DMS 273 treated with DMSO at 0.1 percent for 48 hours (cell line): ENCODE measurements at regions not wholly inside any gene's neighbourhood (a gene's known extent, or its start where the extent isn't known, plus 50 kb on each side); places are given as distances from the start of the nearest gene placed in this dataset.
"Not testable (repeated sequence)": the region's sequence is repeated elsewhere in the genome, so short reads cannot be mapped to it uniquely, and the experiment has no call there.

Source experiments
- DNase-seq: peaks from one replicate; lab custom pipeline; 2025; lab: John Stamatoyannopoulos, UW

DNA sequence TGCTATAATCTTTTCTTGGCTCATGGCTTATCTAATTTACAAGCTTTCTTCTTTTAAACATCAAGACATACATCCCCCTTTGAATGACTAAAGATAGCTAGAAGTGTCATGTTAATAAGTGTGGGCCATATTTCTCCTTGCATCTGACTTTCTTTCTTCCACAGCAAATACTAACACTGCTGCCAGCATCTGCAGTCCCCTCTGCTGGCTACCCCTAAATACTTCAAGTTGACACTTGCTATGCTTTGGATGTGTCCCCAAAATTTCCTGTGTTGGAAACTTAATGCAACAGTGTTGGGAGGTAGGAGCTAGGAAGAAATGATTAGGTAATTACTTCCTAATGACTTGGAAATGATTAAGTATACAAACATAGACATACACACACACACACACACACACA, 459.0 kb upstream of the ST8SIA4 start:
- DNase-seq, result no peak

DNA sequence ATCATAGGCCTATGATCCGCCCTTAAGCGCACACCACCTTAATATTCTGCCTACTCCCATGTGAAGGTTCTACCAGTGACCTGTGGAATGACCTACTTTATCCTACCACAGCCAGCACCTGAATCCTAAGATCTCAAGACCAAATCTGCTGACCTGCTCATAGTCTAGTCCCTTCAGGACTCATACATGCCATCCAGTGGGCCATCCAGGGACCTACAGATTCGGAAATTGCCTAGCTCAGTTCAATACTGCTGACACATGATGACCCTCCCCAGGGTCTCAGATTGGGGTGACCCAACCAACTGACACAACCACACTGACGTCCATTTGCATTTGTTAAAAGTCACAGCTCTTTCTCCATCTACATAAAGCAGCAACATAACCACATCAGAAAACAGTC, 443.8 kb upstream of the ST8SIA4 start:
- DNase-seq, result no peak

DNA sequence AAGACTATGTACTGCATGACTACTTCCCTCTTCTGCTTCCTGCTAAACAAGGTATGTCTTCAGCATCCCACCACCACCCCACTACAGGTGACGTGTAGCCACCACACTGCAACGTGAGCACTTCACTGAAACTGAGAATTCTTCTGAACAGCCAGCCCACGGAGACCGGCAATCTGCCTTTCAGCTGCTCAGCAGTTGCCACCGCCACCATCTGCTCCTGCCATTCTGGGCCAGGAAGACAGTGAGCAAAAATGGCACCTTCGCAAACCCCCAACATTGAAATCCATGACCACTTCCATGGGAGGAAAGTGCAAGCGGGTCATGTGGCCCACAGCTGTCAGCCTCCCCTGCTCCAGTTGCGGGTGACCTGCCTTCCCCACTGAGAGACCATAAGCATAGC, 443.4 kb upstream of the ST8SIA4 start:
- DNase-seq, result no peak

DNA sequence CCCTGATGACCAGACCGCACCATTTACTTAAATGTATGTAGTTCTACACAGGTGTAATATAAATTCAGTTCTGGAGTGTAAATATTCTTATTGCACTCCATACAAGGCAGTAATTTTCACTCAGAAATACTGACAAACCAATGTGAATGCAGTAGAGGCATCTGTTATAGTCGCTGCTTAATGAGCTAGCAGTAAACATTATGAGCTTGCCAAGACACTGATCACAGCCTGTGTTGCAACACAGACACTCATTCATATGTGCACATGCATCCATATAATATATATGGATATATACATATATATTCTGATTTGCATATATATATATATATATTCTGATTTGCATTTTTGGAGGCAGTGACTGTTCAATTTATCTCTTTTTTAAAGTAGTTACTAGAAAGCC, 435.1 kb upstream of the ST8SIA4 start:
- DNase-seq, result no peak

DNA sequence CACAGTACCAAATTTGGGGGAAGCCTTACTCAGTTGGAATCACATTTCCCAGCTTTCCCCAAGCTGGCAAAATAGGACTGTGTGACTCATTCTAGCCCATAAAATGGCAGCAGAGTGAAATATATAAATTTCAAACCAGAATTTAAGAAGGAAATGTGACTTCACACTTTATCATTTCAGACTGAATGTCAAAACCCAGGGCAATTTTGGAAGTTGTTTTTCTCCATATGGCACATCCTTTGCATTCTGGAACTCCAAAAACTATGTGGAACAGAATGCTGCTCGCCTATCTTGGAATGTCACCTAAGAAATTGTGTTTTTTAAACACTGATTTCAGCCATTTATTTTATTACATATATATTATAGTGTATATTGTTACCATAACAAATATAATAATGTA, 424.7 kb upstream of the ST8SIA4 start:
- DNase-seq, result no peak

DNA sequence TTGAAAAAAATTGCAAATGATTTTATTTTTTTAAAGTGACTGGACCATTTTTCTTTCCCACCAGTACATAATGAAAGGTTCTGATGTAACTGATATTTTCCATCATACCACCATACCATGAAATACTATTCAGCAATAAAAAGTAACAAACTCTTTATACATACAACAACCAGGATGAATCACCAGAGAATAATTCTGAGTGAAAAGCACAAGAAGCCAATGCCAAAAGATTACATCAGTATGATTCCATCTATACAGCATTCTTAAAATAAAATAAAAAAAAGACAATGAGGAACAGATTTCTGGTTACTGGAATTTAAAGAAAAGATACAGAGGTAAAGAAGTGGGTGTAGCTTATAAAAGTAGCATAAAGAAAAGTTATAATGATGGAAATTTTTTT, 423.7 kb upstream of the ST8SIA4 start:
- no peak for DNase-seq

DNA sequence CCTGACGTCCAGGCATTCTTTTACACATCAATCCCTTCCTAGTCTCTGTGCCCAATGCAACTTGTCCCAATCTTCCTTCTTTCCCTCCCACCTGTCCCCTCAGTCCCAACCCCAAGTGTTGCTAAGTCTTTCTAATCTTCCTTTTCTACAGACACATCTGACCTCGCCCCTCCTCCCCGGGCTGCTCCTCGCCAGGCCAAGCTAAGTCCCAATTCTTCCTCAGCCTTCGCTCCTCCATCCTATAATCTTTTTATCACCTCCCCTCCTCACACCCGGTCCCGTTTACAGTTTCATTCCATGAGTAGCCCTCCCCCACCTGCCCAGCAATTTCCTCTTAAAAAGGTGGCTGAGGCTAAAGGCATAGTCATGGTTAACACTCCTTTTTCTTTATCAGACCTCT, 413.3 kb upstream of the ST8SIA4 start:
- DNase-seq, result not testable (repeated sequence)

DNA sequence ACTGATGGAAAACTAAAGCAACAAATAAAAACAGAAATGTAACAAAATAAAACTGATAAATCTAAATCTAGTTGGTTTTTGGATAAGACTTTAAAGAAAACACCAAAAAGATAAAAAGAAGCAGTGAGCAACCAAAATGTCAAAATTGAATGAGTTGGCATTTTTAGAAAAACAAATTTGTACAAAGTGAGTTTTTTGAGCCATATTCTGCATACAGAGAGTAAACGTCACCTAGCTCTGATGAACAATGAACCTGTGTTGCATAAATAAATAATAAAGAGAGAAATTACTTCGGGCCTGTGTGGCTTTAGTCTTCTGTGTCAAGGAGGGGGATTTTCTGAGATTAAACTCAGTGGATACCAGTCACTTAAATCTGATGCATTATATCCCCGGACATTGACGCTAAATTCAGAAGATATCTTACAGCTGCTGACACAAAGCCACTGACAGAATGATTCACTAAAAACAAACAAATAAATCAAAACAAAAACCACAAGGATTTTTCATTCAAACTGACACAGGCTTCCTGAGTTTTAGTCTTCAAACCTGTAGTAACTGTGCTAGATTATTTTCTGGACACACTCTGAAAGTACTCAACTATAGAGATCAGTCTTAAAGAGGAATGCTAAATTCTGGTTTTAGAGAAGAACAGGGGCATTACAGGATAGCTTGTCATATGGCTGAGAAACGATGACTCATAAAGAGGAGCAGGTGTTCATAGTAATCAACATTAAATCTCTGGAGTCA, 403.5 kb upstream of the ST8SIA4 start:
- DNase-seq, result peak; percentile 27

DNA sequence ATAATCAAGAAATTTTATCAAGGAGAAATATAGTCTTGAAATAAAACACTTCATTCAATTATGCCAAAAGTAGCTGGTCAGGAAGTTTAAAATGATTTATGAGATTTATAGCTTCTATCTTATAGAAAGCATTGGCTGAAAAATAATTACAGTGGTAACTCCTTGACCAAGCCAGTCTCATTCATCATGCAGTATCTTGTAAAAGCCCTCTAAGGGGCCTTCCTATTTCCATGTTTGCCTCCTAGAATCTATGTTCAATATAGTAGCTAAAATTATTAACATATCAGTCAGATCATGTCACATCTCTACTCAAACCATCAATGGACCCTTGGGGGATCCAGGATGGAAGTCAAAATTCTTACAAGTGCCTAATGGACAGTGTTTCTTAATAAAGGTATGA, 393.4 kb upstream of the ST8SIA4 start:
- no peak for DNase-seq

DNA sequence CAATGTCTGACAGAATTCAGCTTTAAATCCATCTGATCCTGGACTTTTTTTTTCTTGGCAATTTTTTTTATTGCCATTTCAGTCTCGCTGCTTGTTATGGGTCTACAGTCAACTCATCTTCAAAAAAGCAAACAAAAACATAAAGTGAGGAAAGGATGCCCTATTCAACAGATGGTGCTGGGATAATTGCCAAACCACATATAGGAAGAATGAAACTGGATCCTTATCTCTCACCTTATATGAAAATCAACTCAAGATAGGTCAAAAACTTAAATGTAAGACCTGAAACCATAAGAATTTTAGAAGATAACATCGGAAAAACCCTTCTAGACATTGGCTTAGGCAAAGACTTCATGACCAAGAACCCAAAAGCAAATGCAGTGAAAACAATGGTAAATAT, 389.1 kb upstream of the ST8SIA4 start:
- no peak for DNase-seq

DNA sequence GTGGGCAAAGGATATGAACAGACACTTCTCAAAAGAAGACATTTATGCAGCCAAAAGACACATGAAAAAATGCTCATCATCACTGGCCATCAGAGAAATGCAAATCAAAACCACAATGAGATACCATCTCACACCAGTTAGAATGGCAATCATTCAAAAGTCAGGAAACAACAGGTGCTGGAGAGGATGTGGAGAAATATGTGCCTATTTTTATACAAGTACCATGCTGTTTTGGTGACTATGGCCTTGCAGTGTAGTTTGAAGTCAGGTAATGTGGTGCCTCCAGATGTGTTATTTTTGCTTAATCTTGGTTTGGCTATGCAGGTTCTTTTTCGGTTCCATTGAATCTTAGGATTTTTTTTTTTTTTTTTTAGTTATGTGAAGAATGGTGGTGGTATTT, 387.7 kb upstream of the ST8SIA4 start:
- not testable (repeated sequence) for DNase-seq

DNA sequence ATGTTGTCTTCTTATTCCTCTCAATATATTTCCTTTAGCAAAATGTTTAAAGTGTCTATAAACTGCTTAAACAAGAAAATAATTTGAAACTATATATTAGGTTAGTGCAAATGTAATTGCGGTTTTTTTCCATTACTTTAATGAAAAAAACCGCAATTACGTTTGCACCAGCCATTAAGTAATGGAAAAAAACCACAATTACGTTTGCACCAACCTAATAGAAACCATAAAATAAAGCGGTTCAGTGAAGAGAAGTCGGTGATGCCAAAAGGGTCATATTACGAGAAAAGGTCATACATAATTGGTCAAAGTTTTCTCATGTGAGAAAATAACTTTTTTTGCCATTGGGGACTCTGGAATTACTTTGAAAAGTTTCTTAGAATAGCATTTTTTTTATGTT, 385.6 kb upstream of the ST8SIA4 start:
- no peak for DNase-seq

DNA sequence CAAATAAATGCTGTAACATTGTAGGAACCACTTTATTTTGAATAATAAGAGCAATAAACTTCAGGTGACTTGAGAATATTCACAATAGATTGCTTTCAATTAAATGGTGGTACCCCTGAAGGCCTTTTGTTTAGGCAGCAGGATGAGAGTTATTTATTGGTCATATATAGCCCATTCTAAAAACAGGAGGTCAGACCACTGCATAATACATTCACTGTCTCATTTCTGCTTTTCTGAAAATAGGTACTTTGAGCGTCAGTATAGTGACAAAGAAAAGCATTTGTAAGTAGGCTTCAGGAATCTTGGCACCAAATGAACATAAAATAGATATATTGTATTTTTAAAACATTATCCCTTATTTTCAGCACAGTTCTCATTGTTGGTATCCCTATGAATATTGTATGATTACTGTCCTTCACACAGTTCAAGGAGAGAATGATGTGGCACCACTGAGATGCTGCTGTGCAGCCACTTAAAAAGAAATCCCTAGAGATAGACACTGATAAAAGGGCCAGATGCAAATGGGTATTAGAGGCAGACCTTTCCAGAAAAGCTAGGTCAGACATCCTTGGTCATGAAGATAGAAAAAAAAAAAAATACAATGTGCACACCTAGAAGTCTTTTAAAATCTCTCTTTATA, 381.8 kb upstream of the ST8SIA4 start:
- DNase-seq, result no peak

DNA sequence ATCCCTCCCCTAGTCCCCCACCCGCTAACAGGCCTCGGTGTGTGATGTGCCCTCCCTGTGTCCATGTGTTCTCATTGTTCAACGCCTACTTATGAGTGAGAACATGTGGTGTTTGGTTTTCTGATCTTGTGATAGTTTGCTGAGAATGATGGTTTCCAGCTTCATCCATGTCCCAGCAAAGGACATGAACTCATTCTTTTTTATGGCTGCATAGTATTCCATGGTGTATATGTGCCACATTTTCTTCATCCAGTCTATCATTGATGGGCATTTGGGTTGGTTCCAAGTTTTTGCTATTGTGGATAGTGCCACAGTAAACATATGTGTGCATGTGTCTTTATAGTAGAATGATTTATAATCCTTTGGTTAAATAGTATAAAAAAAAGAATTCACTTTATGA, 380.9 kb upstream of the ST8SIA4 start:
- not testable (repeated sequence) for DNase-seq

DNA sequence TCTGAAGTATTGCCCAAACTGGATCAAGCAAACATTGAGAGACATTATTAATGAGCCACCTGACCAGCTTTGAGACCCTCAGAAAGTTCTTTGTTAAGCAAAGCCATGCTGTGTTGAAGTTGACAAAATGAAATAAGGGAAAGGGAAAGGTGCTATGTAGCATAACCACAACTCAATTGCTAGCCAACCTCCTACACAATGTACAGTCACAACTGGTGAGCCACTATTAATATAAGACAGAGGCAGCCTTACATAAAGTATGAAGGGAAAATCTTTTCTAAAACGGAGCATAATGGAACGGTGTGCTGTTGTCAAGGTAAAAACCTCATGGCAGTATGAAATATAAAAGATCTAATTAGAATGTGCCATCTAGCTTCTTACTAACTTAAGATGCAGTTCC, 375.8 kb upstream of the ST8SIA4 start:
- no peak for DNase-seq

DNA sequence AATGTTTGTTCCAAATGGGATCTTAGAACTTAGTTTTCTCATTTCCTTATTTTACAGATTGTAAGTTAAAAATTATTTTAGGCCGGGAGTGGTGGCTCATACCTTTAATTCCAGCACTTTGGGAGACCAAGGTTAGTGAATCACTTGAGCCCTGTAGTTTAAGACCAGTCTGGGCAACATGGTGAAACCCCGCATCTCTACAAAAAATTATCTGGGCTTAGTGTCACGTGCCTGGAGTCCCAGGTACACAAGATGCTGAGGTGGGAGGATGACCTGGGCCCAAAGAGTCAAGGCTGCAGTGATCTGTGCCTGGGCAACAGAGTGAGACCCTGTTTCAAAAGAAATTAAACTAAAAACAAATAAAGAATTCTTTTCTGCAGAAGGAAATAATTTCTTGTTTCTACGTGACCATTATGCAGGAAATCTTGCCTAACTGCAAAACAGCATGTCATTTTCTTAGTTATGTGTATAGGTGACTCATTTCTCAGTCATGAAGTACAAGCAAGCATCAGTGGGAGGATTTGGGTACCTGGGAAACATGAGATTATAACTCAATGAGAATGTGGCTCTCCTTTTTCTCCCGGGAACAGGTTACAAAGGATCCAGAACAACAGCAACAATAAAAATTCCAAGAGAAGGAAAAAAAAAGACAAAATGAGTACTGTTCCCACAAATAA, 375.1 kb upstream of the ST8SIA4 start:
- DNase-seq, result no peak

DNA sequence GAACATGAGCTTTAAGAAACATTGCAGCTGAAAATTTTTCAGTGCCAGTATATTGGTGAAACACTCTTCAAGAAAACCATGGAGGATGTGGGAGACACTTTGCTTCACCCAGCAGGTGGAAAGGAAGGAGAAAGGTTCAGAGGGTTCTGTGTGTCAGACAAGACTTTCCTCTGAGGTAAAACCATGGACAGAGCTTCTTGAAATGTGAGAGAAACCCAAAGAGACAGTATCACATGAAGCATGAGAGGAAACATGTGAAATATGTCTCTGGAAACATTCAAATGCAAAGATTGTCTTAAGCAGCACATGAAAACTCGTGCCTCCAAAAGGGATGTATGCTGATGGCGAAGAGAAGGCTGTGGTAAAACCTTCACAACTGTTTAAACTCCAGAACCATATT, 368.9 kb upstream of the ST8SIA4 start:
- no peak for DNase-seq

DNA sequence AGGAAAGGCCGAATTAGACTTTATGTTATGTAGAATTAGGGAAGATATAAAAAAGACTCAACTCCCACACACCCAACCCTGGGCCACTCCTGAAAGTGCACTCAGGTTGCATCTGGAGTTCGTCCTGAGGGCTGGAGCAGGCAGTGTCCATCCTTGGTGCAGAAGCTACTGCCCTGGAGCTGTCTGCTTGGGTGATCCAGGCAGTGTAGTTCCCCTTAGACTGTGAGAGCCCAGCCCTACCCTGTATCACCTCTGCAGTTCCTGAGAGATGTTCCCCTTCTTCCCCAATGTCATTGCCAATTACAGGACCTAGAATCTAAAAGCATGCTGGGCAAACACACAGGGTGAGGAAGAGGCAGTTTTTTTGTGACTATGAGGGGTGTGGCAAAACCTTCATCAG, 368.3 kb upstream of the ST8SIA4 start:
- DNase-seq, result no peak

DNA sequence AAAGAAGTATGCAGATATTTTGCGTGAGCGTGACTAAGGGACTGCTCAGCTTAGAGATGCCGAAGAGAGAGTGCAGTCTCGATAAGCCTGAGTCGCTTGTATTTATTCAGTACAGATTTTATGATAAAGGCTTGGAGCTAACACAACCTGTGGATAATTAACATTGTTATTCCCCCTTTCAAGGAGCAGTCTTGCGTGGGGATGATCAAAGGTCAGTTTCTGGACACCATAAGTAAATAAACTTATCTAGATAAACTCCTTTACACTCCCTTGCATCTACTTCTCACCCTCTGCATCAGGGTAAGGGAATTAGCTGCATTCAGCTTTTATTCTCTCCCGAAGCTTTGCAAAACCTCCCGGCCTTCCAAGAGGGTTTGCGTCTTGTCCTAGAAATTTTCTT, 357.8 kb upstream of the ST8SIA4 start:
- no peak for DNase-seq

DNA sequence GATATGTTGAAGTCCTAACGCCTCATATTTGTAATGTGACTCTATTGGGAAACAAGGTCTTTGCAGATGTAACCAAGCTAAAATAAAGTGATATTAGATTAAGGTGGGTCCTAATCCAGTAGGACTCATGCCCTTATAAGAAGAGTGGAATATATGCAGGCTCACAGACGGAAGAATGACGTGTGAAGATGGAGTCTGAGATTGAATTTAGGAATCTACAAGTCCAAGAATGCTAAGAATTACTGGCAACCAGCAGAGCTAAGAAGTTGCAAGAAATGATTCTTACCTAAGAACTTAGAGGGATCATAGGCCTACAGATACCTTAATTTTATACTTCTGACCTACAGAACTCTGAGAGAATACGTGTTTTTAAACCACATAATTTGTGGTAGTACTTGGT, 350.0 kb upstream of the ST8SIA4 start:
- DNase-seq, result no peak

DNA sequence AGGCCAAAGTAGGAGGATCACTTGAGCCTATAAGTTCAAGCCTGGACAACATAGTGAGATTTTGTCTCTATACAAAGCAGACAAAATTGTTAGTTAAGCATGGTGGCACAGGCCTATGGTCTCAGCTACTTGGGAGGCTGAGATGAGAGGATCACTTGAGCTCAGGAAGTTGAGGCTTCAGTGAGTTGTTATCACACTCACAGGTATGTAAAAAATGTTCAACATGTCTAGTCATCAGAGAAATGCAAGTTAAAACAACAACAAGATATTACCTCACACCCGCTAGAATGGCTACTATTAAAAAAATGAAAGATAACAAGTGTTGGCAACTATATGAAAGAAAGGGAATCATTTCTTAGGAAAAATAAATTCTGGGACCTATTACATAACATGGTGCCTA, 341.5 kb upstream of the ST8SIA4 start:
- no peak for DNase-seq

DNA sequence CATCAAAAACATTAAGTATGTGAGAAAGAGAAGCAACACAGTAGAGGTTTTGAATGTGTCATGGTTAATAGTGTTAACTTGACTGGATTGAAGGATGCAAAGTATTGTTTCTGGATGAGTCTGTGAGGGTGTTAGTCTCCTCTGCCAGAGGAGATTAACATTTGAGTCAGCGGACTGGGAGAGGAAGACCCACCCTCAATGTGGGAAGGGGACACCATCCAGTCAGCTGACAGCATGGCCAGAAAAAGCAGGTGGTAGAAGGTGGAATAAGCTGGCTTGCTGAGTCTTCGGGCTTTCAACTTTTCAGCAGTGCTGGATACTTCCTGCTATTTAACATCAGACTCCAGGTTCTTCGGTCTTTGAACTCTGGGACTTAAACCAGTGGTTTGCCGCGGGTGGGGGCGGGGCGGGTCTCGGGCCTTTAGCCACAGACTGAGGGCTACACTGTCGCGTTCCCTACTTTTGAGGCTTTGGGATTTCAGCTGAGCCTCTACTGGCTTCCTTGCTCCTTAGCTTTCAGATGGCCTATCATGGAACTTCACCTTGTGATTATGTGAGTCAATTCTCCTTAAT, 309.9 kb upstream of the ST8SIA4 start:
- no peak for DNase-seq

DNA sequence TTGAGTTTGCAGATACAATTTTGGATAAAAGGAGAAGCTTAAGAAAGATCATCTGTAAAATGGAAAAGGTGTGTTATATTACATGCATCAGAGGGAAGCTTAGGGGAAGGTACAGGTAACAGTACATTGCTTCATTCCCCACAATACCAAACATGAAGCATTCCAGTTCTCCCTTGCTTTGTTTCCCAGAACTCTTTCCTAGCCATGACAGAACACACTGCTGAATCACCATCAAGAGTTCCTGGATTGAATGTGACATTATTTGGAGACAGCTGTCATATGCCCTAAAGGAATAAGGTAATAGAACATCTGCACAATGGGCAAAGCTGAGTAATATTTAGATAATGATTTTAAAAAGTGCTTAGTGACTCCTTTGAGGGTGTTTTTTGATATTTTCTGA, 303.5 kb upstream of the ST8SIA4 start:
- DNase-seq, result no peak
